Upper lobe of left lung (tissue), 4 donors: ENCODE measurements at regions not wholly inside any gene's neighbourhood (a gene's known extent, or its start where the extent isn't known, plus 50 kb on each side); places are given as distances from the start of the nearest gene placed in this dataset.

ENCODE experiments used
- CTCF ChIP-seq, 6 experiments: fragments of 450-650 bp in 4 of 6; fragments of 200-600 bp in 2 of 6; sonication (generic) in 2 of 6; IDR thresholded peaks; one replicate each; pipeline ENCODE4 v1.5.1; 2016 to 2019; ENCODE audit warnings: antibody characterized with exemption in 6 of 6
- POLR2A ChIP-seq, 4 donors: fragments of 450-650 bp; IDR thresholded peaks; one replicate each; pipeline ENCODE4 v1.5.1; 2016 to 2017; ENCODE audit warnings: antibody characterized with exemption in 4 of 4, mild to moderate bottlenecking in 2 of 4
- POLR2AphosphoS5 ChIP-seq, 2 donors: sonication (generic); formaldehyde crosslinking; IDR thresholded peaks; one replicate each; pipeline ENCODE4 v1.5.1; 2017; ENCODE audit warnings: antibody characterized with exemption in 2 of 2

- TF ChIP-seq CTCF (IDR thresholded peaks at IDR 0.05) = no peak
- TF ChIP-seq POLR2AphosphoS5 (IDR thresholded peaks at IDR 0.05) = no peak
- TF ChIP-seq POLR2A (IDR thresholded peaks at IDR 0.05) = no peak
Measured at GRCh38 chr5:29131285-29131684, 2062.2 kb upstream of the CDH6 start.
